GM12874 (cell line): ENCODE measurements at regions not wholly inside any gene's neighbourhood (a gene's known extent, or its start where the extent isn't known, plus 50 kb on each side); places are given as distances from the start of the nearest gene placed in this dataset.

Source experiments
- CTCF ChIP-seq: IDR thresholded peaks from 2 replicates; pipeline ENCODE4 v1.5.1; 2011; ENCODE audit warnings: low read depth, mild to moderate bottlenecking, control low read depth, low read length, moderate library complexity; ENCODE audit not compliant: insufficient read depth

DNA sequence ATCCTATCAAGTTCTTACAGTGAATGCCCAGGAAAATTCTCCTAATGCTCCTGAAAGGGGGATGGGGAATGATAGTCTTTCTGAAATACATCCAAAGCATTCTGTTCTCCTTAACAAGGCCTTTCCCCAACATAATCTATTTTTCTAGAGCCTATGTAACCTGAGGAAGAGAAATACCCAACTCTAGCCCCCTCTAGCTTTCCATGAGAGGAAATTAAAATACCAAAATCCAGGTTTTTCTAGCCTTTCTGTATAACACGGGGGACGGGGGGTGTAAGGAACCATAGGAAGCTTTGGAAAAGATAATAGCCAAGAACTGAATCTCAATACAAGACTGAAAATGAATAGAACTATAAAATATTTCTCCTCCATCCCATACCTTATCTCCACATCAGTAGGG lies 815.9 kb downstream of the SLITRK6 start:
- TF ChIP-seq CTCF, result no peak

GRCh38 chr13:84980571-84980970 lies 818.6 kb downstream of the SLITRK6 start:
- TF ChIP-seq CTCF, result no peak

DNA sequence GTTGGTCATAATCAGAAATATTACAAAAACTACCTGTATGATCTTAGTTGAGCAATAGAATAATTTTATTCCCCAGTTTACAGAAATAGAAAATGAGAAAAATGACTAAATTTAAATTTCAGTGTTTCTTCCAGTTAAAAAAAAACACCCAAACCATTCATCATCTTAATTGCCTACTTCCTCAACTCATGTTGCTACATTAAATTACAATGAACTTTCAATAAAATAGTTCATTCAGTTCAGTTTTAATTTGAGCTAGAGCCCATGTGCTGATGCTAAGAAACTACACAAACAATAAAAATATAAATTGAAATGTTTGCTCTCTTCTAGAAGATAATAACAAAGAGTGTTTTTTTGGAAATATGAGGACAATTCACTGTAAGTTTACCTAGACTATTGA lies 820.4 kb downstream of the SLITRK6 start:
- no peak for TF ChIP-seq CTCF

DNA sequence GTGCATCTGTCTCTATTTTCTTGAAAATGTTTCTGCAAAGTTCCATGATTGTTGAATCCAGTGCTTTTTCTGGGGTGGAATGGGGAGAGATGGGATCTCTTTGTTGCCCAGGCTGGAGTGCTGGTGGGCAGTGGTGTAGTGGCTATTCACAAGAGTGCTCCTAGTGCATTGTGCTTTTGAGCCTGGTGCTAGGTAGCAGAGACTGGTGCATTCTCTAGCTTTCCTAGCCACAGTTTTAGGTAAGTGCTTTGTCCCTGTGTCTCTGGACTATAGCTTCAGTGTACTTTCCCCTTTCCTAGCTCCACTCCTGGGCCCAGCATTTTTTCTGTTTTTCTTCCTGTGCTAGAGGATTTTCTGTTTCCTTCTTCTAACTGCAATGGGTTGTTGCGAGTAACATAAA lies 825.6 kb downstream of the SLITRK6 start:
- TF ChIP-seq CTCF, result no peak

GRCh38 chr13:84972907-84973306 lies 826.3 kb downstream of the SLITRK6 start:
- TF ChIP-seq CTCF, result no peak

DNA sequence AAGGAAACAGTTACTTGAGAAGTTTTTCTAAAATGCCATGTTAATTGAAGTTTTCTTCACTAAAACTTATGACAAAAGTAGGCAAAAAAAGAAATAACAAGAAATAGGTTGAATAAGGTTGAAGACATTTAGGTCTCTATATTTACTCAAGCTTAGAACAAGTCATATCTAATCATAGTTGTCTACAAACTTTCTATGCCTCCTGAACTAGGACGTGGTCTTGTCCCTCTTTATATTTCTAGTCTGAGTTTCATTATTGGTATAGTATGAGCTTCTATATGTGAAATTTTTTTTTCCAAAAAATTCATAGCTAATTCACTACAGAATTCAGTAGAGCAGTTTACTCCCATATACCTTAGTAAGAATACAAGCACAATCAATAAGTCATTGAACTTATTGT lies 836.4 kb downstream of the SLITRK6 start:
- no peak for TF ChIP-seq CTCF

- TF ChIP-seq CTCF, result no peak
These were observed 837.0 kb downstream of the SLITRK6 start for GRCh38 chr13:84962141-84962750.
